ENCODE measurements at regions not wholly inside any gene's neighbourhood (a gene's known extent, or its start where the extent isn't known, plus 50 kb on each side); places are given as distances from the start of the nearest gene placed in this dataset.

DNA sequence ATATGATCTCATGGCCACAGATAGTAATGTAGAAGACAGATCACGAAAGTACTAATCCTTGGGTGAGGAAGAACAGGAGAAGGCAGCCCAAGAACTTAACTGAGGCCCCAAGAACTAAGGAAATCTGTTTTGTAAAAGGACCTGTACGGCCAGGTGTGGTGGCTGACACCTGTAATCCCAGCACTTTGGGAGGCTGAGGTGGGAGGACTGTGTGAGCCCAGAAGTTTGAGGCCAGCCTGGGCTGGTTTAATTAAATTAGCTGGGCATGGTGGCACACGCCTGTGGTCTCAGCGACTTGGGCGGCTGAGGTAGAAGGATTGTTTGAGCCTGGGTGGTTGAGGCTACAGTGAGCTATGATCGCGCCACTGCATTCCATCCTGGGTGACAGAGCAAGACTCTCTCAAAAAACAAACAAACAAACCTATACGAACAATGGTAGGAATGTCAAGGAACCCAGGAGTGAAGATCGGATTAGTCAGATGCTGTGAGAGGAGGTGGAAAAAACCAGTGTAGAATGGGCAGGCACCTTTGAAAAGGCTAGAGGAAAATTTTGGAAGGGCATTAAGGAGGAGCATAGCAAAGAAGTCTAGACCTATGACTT is 283.8 kb upstream of the DMRT1 start:
- Histone ChIP-seq H3K4me2 (peak overlapping the region; percentile 1), H3K36me3 (no peaks in the 10 kb centered on the region), H3K4me1 (peaks cover 23% of the 10 kb centered on the region), H3K9me3 (ENCODE audit: low read depth) (no peaks in the 10 kb centered on the region), H4K20me1 (ENCODE audit: low read depth) (peaks cover 5% of the 10 kb centered on the region), H3F3A (ENCODE audit: low read depth) (peaks cover 16% of the 10 kb centered on the region), H3K9ac (no peak overlapping the region), H3K4me3 (no peak overlapping the region), H3K27me3 (no peaks in the 10 kb centered on the region), H3K27ac (no peak overlapping the region), H2AFZ (replicated peaks) (no peak overlapping the region), H3K79me2 (ENCODE audit: low read depth) (no peaks in the 10 kb centered on the region)
- Mint-ChIP-seq H3K27me3 (ENCODE audit: insufficient read depth, low read depth) (peaks cover 2% of the 10 kb centered on the region), H3K9me3 (no peaks in the 10 kb centered on the region), H3K4me3 (no peak overlapping the region), H3K4me1 (peaks cover 5% of the 10 kb centered on the region), H3K27ac (no peak overlapping the region), H3K36me3 (peaks cover 2% of the 10 kb centered on the region)
- TF ChIP-seq EZH2phosphoT487 (IDR thresholded peaks at IDR 0.05): no peak
- no peak for TF ChIP-seq EZH2 (IDR thresholded peaks at IDR 0.05)
- no peak for TF ChIP-seq CTCF (IDR thresholded peaks at IDR 0.05)
- peak; percentile 77 for DNase-seq (ENCODE audit: low spot score)

- Mint-ChIP-seq H3K4me1 (peaks cover 14% of the 10 kb centered on the region), H3K9me3 (peaks cover 10% of the 10 kb centered on the region), H3K36me3 (peaks cover 7% of the 10 kb centered on the region), H3K4me3 (no peak overlapping the region), H3K27me3 (ENCODE audit: insufficient read depth, low read depth) (no peaks in the 10 kb centered on the region), H3K27ac (no peak overlapping the region)
- Histone ChIP-seq H3K79me2 (ENCODE audit: low read depth) (no peaks in the 10 kb centered on the region), H3K4me1 (peaks cover 19% of the 10 kb centered on the region), H3K9me3 (ENCODE audit: low read depth) (no peaks in the 10 kb centered on the region), H4K20me1 (ENCODE audit: low read depth) (peaks cover 5% of the 10 kb centered on the region), H3K4me2 (peak overlapping the region; percentile 35), H3K36me3 (no peaks in the 10 kb centered on the region), H3K4me3 (no peak overlapping the region), H2AFZ (replicated peaks) (no peak overlapping the region), H3K27ac (no peak overlapping the region), H3K9ac (no peak overlapping the region), H3K27me3 (no peaks in the 10 kb centered on the region), H3F3A (ENCODE audit: low read depth) (peaks cover 16% of the 10 kb centered on the region)
- DNase-seq (ENCODE audit: low spot score): no peak
- TF ChIP-seq EZH2 (IDR thresholded peaks at IDR 0.05) (no peak), CTCF (IDR thresholded peaks at IDR 0.05) (no peak), EZH2phosphoT487 (IDR thresholded peaks at IDR 0.05) (no peak)
Observed at GRCh38 chr9:561427-561826, 280.1 kb upstream of the DMRT1 start.

DNA sequence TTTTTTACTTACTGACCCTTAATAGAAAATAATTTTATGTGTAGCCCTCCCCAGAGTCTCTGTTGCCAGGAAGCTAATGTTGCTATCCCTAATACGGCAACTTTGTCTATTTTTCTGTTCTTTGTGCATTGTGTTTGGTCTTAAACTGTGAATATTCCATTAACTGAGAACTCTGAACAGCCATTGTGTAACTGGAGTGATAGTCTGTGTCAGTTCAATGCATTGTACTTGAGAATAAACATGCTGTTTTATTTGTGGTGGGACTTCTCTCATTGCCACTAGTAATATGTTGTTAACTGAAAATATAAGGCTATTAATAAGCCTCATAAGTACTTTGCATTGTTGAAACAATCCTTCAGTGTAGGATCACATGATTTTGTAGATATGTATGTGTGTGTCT is 278.3 kb upstream of the DMRT1 start:
- H3K27ac Mint-ChIP-seq: no peak overlapping the region
- H2AFZ ChIP-seq (replicated peaks): no peak overlapping the region
- H3K4me1 Mint-ChIP-seq: peaks cover 10% of the 10 kb centered on the region
- no peak overlapping the region for H3K27ac ChIP-seq
- H4K20me1 ChIP-seq (ENCODE audit: low read depth): no peaks in the 10 kb centered on the region
- no peak overlapping the region for H3K4me3 Mint-ChIP-seq
- no peak for DNase-seq (ENCODE audit: low spot score)
- peaks cover 2% of the 10 kb centered on the region for H3F3A ChIP-seq (ENCODE audit: low read depth)
- H3K27me3 Mint-ChIP-seq (ENCODE audit: insufficient read depth, low read depth): no peaks in the 10 kb centered on the region
- H3K79me2 ChIP-seq (ENCODE audit: low read depth): no peaks in the 10 kb centered on the region
- H3K4me2 ChIP-seq: no peak overlapping the region
- no peaks in the 10 kb centered on the region for H3K27me3 ChIP-seq
- TF ChIP-seq CTCF (IDR thresholded peaks at IDR 0.05) (no peak), EZH2phosphoT487 (IDR thresholded peaks at IDR 0.05) (no peak), EZH2 (IDR thresholded peaks at IDR 0.05) (no peak)
- no peaks in the 10 kb centered on the region for H3K36me3 ChIP-seq
- H3K4me3 ChIP-seq: no peak overlapping the region
- H3K9me3 ChIP-seq (ENCODE audit: low read depth): no peaks in the 10 kb centered on the region
- H3K4me1 ChIP-seq: peaks cover 13% of the 10 kb centered on the region
- H3K9ac ChIP-seq: no peak overlapping the region
- peaks cover 8% of the 10 kb centered on the region for H3K36me3 Mint-ChIP-seq
- H3K9me3 Mint-ChIP-seq: peaks cover 22% of the 10 kb centered on the region
